Liver (tissue), 8 donors: ENCODE measurements at regions not wholly inside any gene's neighbourhood (a gene's known extent, or its start where the extent isn't known, plus 50 kb on each side); places are given as distances from the start of the nearest gene placed in this dataset.

Experiments
- DNase-seq: peaks from one replicate; pipeline ENCODE4 v3.0.0-alpha.2; 2017; ENCODE audit warnings: low spot score
- H3K27ac ChIP-seq, 2 donors: one replicate each; pipeline ENCODE4 v1.7.0; 2013; ENCODE audit warnings: inconsistent platforms in 2 of 2, low read length in 2 of 2, control low read depth in 1 of 2, low read depth in 1 of 2, mild to moderate bottlenecking in 1 of 2
- H3K27me3 ChIP-seq, 4 donors: one replicate each; pipeline versions ENCODE4 v1.6.1 to v1.7.0; 2013; ENCODE audit warnings: low read length in 3 of 4, inconsistent platforms in 1 of 4, mild to moderate bottlenecking in 1 of 4, moderate library complexity in 1 of 4; ENCODE audit not compliant: control insufficient read depth in 4 of 4, insufficient read depth in 4 of 4
- H3K36me3 ChIP-seq, 4 donors: one replicate each; pipeline versions ENCODE4 v1.6.1 to v1.7.0; 2013; ENCODE audit warnings: low read length in 3 of 4, mild to moderate bottlenecking in 3 of 4, low read depth in 1 of 4, moderate library complexity in 1 of 4; ENCODE audit not compliant: control insufficient read depth in 4 of 4, insufficient read depth in 3 of 4
- H3K4me1 ChIP-seq, 4 donors: one replicate each; pipeline versions ENCODE4 v1.6.1 to v1.7.0; 2013; ENCODE audit warnings: low read length in 3 of 4, mild to moderate bottlenecking in 3 of 4, moderate library complexity in 1 of 4; ENCODE audit not compliant: control insufficient read depth in 4 of 4, insufficient read depth in 4 of 4
- H3K4me3 ChIP-seq, 3 donors: one replicate each; pipeline versions ENCODE4 v1.6.1 to v1.7.0; 2013; ENCODE audit warnings: low read length in 3 of 3, control low read depth in 1 of 3, low read depth in 1 of 3, mild to moderate bottlenecking in 1 of 3
- H3K9ac ChIP-seq, 2 donors: one replicate each; pipeline ENCODE4 v1.7.0; 2013; ENCODE audit warnings: low read length in 2 of 2, mild to moderate bottlenecking in 2 of 2, moderate library complexity in 2 of 2, control low read depth in 1 of 2, low read depth in 1 of 2
- H3K9me3 ChIP-seq, 4 donors: one replicate each; pipeline versions ENCODE4 v1.6.1 to v1.7.0; 2013; ENCODE audit warnings: low read length in 3 of 4; ENCODE audit not compliant: control insufficient read depth in 4 of 4
- ATF3 ChIP-seq: IDR thresholded peaks from 2 replicates; pipeline ENCODE4 v1.6.1; 2016; ENCODE audit warnings: antibody characterized with exemption
- CTCF ChIP-seq: fragments of 150-350 bp; IDR thresholded peaks from 2 replicates; pipeline ENCODE4 v1.5.1; 2017; ENCODE audit warnings: improper control_type of control experiment, low read depth, low read length; ENCODE audit not compliant: missing input control
- FOXA1 ChIP-seq: IDR thresholded peaks from 2 replicates; pipeline ENCODE4 v1.6.1; 2016; ENCODE audit warnings: antibody characterized with exemption
- FOXA2 ChIP-seq: IDR thresholded peaks from 2 replicates; pipeline ENCODE4 v1.6.1; 2016; ENCODE audit warnings: antibody characterized with exemption
- GABPA ChIP-seq, 2 donors: IDR thresholded peaks in 1 of 2; conservative IDR thresholded peaks in 1 of 2; 2 replicates each; pipeline ENCODE4 v1.6.1; 2016; ENCODE audit warnings: antibody characterized with exemption in 2 of 2, mild to moderate bottlenecking in 1 of 2, moderate library complexity in 1 of 2
- HNF4A ChIP-seq, 2 donors: conservative IDR thresholded peaks; 2 replicates each; pipeline ENCODE4 v1.6.1; 2016; ENCODE audit warnings: antibody characterized with exemption in 2 of 2, mild to moderate bottlenecking in 2 of 2
- HNF4G ChIP-seq: IDR thresholded peaks from 2 replicates; pipeline ENCODE4 v1.6.1; 2016; ENCODE audit warnings: antibody characterized with exemption
- JUND ChIP-seq, 2 donors: IDR thresholded peaks; 2 replicates each; pipeline ENCODE4 v1.6.1; 2016; ENCODE audit warnings: antibody characterized with exemption in 2 of 2
- MAX ChIP-seq: IDR thresholded peaks from 2 replicates; pipeline ENCODE4 v1.6.1; 2016; ENCODE audit warnings: antibody characterized with exemption
- NR2F2 ChIP-seq: IDR thresholded peaks from 2 replicates; pipeline ENCODE4 v1.6.1; 2016; ENCODE audit warnings: antibody characterized with exemption
- RAD21 ChIP-seq, 2 donors: IDR thresholded peaks; 2 replicates each; pipeline ENCODE4 v1.6.1; 2016; ENCODE audit warnings: antibody characterized with exemption in 2 of 2, mild to moderate bottlenecking in 2 of 2
- RXRA ChIP-seq, 2 donors: IDR thresholded peaks; 2 replicates each; pipeline ENCODE4 v1.6.1; 2017 to 2018; ENCODE audit warnings: antibody characterized with exemption in 2 of 2, mild to moderate bottlenecking in 1 of 2
- SP1 ChIP-seq: IDR thresholded peaks from 2 replicates; pipeline ENCODE4 v1.6.1; 2018; ENCODE audit warnings: antibody characterized with exemption, mild to moderate bottlenecking
- TAF1 ChIP-seq: conservative IDR thresholded peaks from 2 replicates; pipeline ENCODE4 v1.6.1; 2016; ENCODE audit warnings: antibody characterized with exemption, mild to moderate bottlenecking
- YY1 ChIP-seq: IDR thresholded peaks from 2 replicates; pipeline ENCODE4 v1.6.1; 2016; ENCODE audit warnings: antibody characterized with exemption, mild to moderate bottlenecking
- WGBS: extraction: QIAGEN DNeasy Blood & Tissue Kit; methylation state at CpG from one replicate; pipeline ENCODE4 v1.1.7; 2013; 5-methylcytosine and 5-hydroxymethylcytosine counted together
- TF ChIP-seq, protein P1 (sequence below): IDR thresholded peaks from 2 replicates; pipeline ENCODE4 v1.6.1; 2016; ENCODE audit warnings: antibody characterized with exemption, mild to moderate bottlenecking
- TF ChIP-seq, protein P2 (sequence below): IDR thresholded peaks from 2 replicates; pipeline ENCODE4 v1.6.1; 2016; ENCODE audit warnings: antibody characterized with exemption
- donor health status: healthy.
- donor health status: healthy.
- donor health status: healthy.
- donor health status: healthy.
- donor health status: healthy.

- no peak overlapping the region for H3K9ac ChIP-seq
- H3K27ac ChIP-seq = no peak overlapping the region
- H3K27me3 ChIP-seq = no peaks in the 10 kb centered on the region
- peaks cover 0 to 3% (median 0%) of the 10 kb centered on the region in 4 donors for H3K9me3 ChIP-seq
- no peak overlapping the region for H3K4me3 ChIP-seq
- no peaks in the 10 kb centered on the region for H3K4me1 ChIP-seq
- no peaks in the 10 kb centered on the region for H3K36me3 ChIP-seq
- DNase-seq = no peak
- WGBS = 87% methylated on average over 3 of the region's 3 CpGs
- TF ChIP-seq TAF1 (no peak), YY1 (no peak), CTCF (no peak), NR2F2 (no peak), FOXA2 (no peak), ATF3 (no peak), RAD21 (IDR thresholded peaks at IDR 0.05) (no peak), FOXA1 (no peak), MAX (no peak), HNF4G (no peak), SP1 (no peak), GABPA (IDR thresholded peaks at IDR 0.05 in 1 of 2, conservative IDR thresholded peaks at IDR 0.05 in 1 of 2) (no peak), RXRA (IDR thresholded peaks at IDR 0.05) (no peak)
- TF ChIP-seq, protein P1, sequence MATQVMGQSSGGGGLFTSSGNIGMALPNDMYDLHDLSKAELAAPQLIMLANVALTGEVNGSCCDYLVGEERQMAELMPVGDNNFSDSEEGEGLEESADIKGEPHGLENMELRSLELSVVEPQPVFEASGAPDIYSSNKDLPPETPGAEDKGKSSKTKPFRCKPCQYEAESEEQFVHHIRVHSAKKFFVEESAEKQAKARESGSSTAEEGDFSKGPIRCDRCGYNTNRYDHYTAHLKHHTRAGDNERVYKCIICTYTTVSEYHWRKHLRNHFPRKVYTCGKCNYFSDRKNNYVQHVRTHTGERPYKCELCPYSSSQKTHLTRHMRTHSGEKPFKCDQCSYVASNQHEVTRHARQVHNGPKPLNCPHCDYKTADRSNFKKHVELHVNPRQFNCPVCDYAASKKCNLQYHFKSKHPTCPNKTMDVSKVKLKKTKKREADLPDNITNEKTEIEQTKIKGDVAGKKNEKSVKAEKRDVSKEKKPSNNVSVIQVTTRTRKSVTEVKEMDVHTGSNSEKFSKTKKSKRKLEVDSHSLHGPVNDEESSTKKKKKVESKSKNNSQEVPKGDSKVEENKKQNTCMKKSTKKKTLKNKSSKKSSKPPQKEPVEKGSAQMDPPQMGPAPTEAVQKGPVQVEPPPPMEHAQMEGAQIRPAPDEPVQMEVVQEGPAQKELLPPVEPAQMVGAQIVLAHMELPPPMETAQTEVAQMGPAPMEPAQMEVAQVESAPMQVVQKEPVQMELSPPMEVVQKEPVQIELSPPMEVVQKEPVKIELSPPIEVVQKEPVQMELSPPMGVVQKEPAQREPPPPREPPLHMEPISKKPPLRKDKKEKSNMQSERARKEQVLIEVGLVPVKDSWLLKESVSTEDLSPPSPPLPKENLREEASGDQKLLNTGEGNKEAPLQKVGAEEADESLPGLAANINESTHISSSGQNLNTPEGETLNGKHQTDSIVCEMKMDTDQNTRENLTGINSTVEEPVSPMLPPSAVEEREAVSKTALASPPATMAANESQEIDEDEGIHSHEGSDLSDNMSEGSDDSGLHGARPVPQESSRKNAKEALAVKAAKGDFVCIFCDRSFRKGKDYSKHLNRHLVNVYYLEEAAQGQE = no peak
- TF ChIP-seq, protein P2, sequence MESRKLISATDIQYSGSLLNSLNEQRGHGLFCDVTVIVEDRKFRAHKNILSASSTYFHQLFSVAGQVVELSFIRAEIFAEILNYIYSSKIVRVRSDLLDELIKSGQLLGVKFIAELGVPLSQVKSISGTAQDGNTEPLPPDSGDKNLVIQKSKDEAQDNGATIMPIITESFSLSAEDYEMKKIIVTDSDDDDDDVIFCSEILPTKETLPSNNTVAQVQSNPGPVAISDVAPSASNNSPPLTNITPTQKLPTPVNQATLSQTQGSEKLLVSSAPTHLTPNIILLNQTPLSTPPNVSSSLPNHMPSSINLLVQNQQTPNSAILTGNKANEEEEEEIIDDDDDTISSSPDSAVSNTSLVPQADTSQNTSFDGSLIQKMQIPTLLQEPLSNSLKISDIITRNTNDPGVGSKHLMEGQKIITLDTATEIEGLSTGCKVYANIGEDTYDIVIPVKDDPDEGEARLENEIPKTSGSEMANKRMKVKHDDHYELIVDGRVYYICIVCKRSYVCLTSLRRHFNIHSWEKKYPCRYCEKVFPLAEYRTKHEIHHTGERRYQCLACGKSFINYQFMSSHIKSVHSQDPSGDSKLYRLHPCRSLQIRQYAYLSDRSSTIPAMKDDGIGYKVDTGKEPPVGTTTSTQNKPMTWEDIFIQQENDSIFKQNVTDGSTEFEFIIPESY = no peak
Observed at GRCh38 chr1:184292101-184292500, 94.7 kb upstream of the C1orf21 start.

GRCh38 chr1:184294101-184294500, 92.7 kb upstream of the C1orf21 start:
- Histone ChIP-seq H3K9ac (no peak overlapping the region), H3K27ac (no peak overlapping the region), H3K27me3 (no peaks in the 10 kb centered on the region), H3K4me3 (no peak overlapping the region), H3K36me3 (no peaks in the 10 kb centered on the region), H3K4me1 (no peaks in the 10 kb centered on the region), H3K9me3 (peaks cover 0 to 3% (median 0%) of the 10 kb centered on the region in 4 donors)
- no peak for TF ChIP-seq FOXA2
- TF ChIP-seq FOXA1 = no peak
- TF ChIP-seq HNF4A (conservative IDR thresholded peaks at IDR 0.05) = no peak
- TF ChIP-seq MAX = no peak
- TF ChIP-seq TAF1 = no peak
- no peak for TF ChIP-seq NR2F2
- no peak for TF ChIP-seq GABPA (IDR thresholded peaks at IDR 0.05 in 1 of 2, conservative IDR thresholded peaks at IDR 0.05 in 1 of 2)
- TF ChIP-seq JUND (IDR thresholded peaks at IDR 0.05) = no peak
- TF ChIP-seq ATF3 = no peak
- no peak for DNase-seq
- 95% methylated on average over 1 of the region's 1 CpG for WGBS
